ENCODE measurements at regions not wholly inside any gene's neighbourhood (a gene's known extent, or its start where the extent isn't known, plus 50 kb on each side); places are given as distances from the start of the nearest gene placed in this dataset.

DNA sequence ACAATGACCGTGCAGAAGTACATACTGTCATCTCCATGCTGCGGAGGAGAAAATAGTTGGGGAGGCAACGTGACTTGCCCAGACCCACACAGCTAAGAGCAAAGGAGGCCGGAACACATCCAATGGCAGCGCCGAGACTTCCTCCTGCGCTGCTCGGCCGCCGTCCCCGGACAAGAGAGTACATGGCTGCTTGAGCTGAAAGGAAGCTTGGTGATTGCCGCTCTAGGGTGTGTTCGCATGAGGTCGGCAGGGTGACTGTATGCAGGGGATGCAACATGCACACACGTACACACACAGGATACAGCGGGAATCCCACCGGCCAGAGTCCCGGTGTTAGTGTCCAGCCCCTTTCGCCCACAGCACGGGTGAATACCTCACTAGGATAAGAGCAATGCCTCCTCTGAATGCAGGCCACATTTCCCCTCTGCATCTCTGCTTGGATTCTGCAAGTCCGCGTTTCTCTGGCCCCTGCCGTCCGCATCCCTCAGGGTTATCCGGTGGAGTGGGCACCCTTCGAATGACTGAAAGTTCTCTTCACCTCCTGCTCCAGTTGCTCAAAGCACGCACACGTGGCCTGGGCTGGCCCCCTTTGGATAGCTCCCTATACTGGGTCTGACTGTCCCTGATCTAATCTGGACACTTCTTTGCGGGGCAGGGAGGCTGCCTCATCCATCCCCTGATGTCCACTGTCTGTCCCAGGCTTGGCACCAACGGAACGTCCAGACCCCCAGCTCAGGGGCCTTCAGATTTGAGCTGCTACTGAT lies 78.8 kb downstream of the GSC start:
- no peak overlapping the region for H3K4me3 ChIP-seq
- H3K9me3 ChIP-seq, result no peaks in the 10 kb centered on the region
- WGBS, 2 donors, result 85% methylated on average over 27 to 31 of the region's 31 CpGs
- intact Hi-C loops (cut with DNase I), result loop anchor here (10.0 kb wide), 2 partner anchors 404 to 744 kb away; no protein-coding TSS in a partner anchor
- no peak overlapping the region for H3K27ac ChIP-seq
- DNase-seq (no peak), ATAC-seq (no peak)
- H3K36me3 ChIP-seq (replicated peaks in 1 of 2; ENCODE audit: insufficient read depth in 1 of 2, low read depth in 2 of 2), result no peaks in the 10 kb centered on the region
- H3K4me1 ChIP-seq, result peaks cover 6% of the 10 kb centered on the region
- no peaks in the 10 kb centered on the region for H3K27me3 ChIP-seq
- TF ChIP-seq POLR2A (IDR thresholded peaks at IDR 0.05), result no peak

GRCh38 chr14:94690486-94690885 lies 78.3 kb downstream of the SERPINA3 start:
- no peak for TF ChIP-seq POLR2A (IDR thresholded peaks at IDR 0.05)
- no peak for TF ChIP-seq CTCF (IDR thresholded peaks at IDR 0.05)
- DNase-seq, result no peak
- H3K9me3 ChIP-seq, result no peaks in the 10 kb centered on the region
- peaks cover 6% of the 10 kb centered on the region for H3K4me1 ChIP-seq
- intact Hi-C loops (cut with DNase I), result loop anchor here (10.0 kb wide), 2 partner anchors 404 to 744 kb away; no protein-coding TSS in a partner anchor
- ATAC-seq, result no peak
- no peak overlapping the region for H3K4me3 ChIP-seq
- no peaks in the 10 kb centered on the region for H3K27me3 ChIP-seq
- H3K27ac ChIP-seq, result no peak overlapping the region
- H3K36me3 ChIP-seq (replicated peaks in 1 of 2; ENCODE audit: insufficient read depth in 1 of 2, low read depth in 2 of 2), result no peaks in the 10 kb centered on the region
- WGBS, 2 donors, result 73 to 77% methylated on average over 14 of the region's 14 CpGs

DNA sequence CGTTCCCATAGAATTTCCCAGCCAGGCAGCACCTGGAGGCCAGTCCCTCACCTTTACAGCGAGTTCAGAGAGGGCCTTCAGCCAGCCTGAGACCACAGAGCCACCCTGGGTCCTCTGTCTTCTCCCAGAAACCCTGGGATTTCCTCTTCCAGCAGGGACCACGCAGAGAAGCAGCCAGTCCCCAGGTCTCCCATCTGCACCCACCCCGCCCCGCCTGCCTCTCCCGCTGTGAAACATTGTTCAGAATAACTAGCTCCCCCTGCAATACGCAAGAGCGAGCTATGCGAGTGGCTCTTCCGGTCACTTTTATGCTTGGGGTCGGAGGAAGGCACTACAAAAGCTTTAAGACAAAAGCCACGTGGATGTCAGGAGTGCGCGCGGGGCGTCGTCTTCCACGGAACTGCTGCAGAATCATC lies 77.8 kb downstream of the SERPINA3 start:
- Histone ChIP-seq H3K4me1 (peaks cover 6% of the 10 kb centered on the region), H3K9me3 (no peaks in the 10 kb centered on the region), H3K27me3 (no peaks in the 10 kb centered on the region), H3K36me3 (replicated peaks in 1 of 2; ENCODE audit: insufficient read depth in 1 of 2, low read depth in 2 of 2) (no peaks in the 10 kb centered on the region), H3K4me3 (no peak overlapping the region), H3K27ac (no peak overlapping the region)
- no peak for ATAC-seq
- intact Hi-C loops (cut with DNase I), result loop anchor here (10.0 kb wide), 2 partner anchors 405 to 745 kb away; no protein-coding TSS in a partner anchor
- WGBS, 2 donors, result 72% methylated on average over 18 of the region's 18 CpGs
- TF ChIP-seq CTCF (IDR thresholded peaks at IDR 0.05) (no peak), POLR2A (IDR thresholded peaks at IDR 0.05) (no peak)
- no peak for DNase-seq

DNA sequence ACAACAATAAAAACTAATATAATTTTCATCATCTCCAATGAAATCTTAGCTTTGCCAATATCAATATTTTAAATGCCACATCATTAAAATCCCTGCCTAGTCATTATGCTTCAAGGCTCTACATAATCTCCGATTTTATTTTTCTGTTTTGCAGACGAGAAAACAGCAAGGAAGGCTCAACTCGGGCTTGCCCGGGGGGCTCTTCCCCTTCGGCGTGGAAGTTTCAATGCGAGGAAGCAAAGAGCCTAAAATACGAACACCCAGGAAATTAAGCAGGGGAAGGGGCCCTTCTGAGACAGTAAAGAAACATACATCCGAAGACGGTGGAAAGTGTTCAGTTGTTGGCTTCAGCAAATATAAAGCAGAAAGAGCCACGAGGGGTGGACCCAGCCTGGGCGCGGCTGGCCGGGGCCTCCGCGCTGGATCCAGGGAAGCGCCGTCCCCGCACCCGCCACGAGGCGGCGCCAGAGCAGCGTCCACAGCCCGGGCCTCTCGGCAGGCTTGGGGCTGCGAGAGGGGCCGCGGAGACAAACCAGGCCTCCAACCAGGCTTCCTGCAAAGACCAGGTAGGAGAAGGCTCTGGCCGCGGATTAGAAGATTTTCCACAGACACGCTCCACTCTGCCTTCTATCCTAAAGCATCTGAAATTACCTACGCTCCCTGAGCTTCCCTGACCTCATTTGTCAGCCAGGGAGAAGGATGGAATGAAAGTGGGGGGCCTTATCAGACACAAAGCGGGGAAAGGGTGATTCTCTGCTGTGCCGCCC lies 77.2 kb downstream of the SERPINA3 start:
- Histone ChIP-seq H3K36me3 (replicated peaks in 1 of 2; ENCODE audit: insufficient read depth in 1 of 2, low read depth in 2 of 2) (no peaks in the 10 kb centered on the region), H3K4me3 (no peak overlapping the region), H3K9me3 (no peaks in the 10 kb centered on the region), H3K27me3 (no peaks in the 10 kb centered on the region), H3K4me1 (peaks cover 6% of the 10 kb centered on the region), H3K27ac (no peak overlapping the region)
- peak; percentile 85 to 97 (median 94) for TF ChIP-seq CTCF (IDR thresholded peaks at IDR 0.05)
- no peak for TF ChIP-seq POLR2A (IDR thresholded peaks at IDR 0.05)
- ATAC-seq (peak; percentile 94), DNase-seq (peak; percentile 60 to 79 (median 66))
- 15 to 16% methylated on average over 31 to 35 of the region's 35 CpGs for WGBS, 2 donors
- intact Hi-C loops (cut with DNase I), result no loop called here

- Histone ChIP-seq H3K4me1 (peaks cover 6% of the 10 kb centered on the region), H3K4me3 (no peak overlapping the region), H3K9me3 (no peaks in the 10 kb centered on the region), H3K27ac (no peak overlapping the region), H3K36me3 (replicated peaks in 1 of 2; ENCODE audit: insufficient read depth in 1 of 2, low read depth in 2 of 2) (no peaks in the 10 kb centered on the region), H3K27me3 (no peaks in the 10 kb centered on the region)
- intact Hi-C loops (cut with DNase I), result no loop called here
- TF ChIP-seq POLR2A (IDR thresholded peaks at IDR 0.05) (no peak), CTCF (IDR thresholded peaks at IDR 0.05) (no peak)
- ATAC-seq (no peak), DNase-seq (no peak)
- 78 to 83% methylated on average over 10 to 13 of the region's 13 CpGs for WGBS, 2 donors
These were observed 74.4 kb downstream of the SERPINA3 start for GRCh38 chr14:94686511-94687160.
